ENCODE measurements at regions not wholly inside any gene's neighbourhood (a gene's known extent, or its start where the extent isn't known, plus 50 kb on each side); places are given as distances from the start of the nearest gene placed in this dataset.

DNA sequence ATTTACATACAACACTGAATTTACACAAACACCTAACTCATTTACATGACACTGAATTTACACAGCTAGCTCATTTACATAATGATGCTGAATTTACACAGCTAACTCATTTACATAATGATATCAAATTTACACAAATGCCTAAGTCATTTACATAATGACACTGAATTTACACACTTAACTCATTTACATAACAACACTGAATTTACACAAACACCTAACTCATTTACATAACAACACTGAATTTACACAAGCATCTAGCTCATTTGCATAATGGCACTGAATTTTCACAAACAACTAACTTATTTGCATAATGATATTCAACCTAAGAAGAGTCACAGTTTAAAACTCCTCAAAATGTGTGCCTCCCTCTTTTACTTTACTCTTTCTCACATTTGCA, 511.7 kb downstream of the GALR1 start:
- ATAC-seq (no peak), DNase-seq (no peak)

DNA sequence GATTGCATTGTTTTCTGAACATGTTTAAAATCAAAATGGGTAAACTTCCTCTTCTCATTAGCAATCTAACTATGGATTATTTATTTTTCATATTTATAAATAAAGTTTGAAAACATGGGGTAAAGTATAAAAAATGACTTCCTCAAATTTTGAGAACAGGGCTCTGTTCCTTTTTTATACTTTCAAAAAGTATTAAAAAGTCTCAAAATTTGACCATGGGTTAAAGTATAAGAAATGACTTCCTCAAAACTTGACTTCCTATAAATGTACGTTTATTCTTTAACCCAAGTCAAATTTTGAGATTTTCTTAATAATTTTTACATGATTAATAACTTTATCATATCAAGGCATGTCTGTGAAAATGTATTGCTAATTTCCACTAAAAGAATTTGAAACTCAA, 512.4 kb downstream of the GALR1 start:
- ATAC-seq (no peak), DNase-seq (no peak)

DNA sequence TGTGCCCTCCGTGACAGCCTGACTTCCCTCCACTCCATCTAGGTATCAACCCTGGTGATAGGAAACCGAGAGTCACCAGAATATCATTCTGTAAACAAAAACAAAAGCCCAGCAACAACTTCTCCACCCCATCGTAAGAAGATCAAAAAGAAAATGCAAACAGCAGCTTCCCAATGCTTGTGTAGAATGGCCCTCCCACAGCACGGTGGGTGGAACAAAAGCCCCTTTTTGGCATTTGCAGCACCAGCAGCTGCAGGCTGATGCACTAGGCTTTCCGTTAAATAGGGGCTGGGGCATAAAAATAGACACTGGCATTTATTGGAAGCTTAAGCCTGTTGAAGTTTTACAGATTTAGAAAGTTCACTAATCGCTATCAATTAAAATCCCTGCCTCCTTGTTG, 513.0 kb downstream of the GALR1 start:
- no peak for ATAC-seq
- DNase-seq, result no peak

DNA sequence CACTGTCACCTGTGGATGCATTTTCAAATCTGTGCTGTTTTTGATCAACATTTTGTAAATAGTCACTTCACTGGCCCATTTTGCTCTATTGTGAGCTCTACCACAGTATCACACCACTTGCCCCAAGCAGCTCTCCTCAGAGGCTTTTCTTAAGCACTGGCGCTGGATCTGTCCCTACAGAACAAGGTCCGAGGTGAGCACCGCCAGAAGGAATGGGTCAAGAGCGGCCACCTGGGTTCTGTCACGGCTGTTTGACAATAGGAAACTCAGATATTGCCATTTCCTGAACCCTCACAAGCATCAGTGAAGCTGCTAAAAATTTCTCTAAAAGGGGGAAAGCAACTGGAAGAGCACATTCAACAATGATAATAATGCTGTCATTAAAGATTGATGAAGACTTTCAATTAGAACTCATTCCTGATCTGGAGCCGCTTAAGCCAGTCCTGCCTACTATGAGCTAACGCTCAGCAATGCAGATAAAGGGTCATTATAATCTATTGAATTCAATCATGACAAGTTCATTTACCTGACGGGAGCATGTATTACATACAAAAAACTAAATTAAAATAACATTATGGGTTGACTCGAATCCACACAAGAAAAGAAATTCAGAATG, 514.0 kb downstream of the GALR1 start:
- ATAC-seq, result no peak
- no peak for DNase-seq

DNA sequence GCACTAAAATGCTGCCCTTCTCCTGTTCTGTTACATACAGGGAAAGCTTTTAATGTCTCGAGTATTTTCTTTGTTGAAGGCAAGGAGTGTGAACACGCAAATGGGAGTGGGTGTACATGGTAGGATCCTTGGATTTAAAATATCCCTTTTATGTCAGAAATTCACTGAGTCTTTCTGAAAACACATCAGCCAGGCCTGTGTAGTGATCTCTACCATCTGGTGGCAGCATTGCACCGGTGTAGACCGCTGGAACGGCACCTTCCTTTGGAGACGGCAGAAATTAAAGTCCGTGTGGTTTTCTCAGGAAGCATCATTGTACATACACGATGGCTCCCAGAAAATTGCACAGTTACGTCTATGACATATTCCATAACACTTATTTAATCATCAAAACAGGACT, 515.8 kb downstream of the GALR1 start:
- DNase-seq, result peak; percentile 11
- no peak for ATAC-seq

DNA sequence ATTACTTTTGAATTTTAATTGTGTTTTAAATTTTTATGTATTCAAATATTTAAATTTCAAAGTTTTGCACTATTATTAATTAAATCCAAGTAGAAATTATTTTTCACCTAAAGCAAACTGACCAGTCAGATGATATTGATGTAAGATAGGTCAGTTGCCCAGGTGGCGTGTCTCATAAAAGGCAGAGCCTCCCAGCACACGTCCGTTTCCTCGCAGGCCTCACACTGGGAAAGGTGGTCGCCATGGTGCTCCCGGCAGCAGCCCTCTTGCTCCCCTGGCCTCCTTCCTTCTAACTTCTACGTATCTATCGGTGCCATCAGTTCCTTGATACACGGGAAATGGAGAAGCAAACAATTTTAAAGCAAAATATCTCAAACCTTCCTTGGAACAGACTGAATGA, 516.8 kb downstream of the GALR1 start:
- ATAC-seq, result no peak
- no peak for DNase-seq

DNA sequence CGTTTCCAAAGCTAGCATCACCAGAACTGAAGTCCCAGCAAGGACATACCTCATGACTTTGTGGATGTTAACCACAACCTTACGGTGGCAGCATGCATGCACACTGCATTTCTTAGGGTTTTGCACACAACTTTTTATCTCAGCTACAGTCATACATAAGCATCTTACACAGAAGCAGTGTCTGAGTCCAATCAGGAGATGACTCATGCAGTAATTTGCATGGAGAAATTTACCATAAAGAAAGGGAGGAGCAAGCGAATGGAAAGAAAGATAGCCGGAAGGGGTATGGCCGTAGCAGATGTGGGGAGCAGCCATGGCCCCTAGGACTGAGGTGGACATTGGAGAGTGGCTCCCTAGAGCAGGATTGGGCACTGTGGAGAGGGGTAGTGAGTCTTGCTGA, 522.5 kb downstream of the GALR1 start:
- no peak for DNase-seq
- no peak for ATAC-seq

DNA sequence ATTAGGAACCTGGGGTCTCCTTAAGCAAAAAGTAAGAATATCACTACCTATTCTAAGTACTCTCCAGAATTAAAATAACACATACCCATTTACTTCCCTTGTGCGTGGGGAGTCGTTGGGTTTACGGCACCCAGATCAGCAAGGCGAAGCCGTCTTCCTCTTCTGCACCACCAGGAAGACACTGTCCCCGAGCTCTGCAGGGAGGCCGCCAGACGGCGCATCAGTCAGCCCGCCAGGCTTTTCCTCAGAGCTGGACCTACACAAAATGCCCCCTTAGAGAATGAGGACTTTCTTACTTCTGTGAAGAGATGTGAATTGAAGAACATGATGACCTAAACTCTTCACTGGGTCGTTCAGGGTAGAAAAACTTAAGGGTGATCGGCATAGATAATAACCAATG, 526.5 kb downstream of the GALR1 start:
- no peak for DNase-seq
- ATAC-seq, result no peak

DNA sequence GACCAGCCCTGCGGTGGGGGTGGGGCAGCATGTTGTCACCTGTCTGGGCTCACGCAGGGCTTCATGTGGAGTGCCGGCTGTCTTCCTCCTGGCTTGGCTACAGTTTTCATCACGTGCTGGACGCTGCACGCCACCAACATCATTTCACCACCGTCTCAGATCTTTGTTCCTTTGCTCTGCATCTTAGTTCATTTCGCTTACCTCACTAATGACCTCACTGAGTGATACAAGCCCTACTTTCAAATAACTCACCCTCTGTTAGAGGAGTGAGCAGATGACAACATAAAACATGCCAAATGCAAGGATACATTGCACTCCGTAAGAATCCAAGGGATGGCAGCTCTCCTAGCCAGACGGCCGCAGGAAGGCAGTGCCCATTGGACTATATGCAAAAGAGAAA, 527.5 kb downstream of the GALR1 start:
- no peak for DNase-seq
- ATAC-seq, result no peak

DNA sequence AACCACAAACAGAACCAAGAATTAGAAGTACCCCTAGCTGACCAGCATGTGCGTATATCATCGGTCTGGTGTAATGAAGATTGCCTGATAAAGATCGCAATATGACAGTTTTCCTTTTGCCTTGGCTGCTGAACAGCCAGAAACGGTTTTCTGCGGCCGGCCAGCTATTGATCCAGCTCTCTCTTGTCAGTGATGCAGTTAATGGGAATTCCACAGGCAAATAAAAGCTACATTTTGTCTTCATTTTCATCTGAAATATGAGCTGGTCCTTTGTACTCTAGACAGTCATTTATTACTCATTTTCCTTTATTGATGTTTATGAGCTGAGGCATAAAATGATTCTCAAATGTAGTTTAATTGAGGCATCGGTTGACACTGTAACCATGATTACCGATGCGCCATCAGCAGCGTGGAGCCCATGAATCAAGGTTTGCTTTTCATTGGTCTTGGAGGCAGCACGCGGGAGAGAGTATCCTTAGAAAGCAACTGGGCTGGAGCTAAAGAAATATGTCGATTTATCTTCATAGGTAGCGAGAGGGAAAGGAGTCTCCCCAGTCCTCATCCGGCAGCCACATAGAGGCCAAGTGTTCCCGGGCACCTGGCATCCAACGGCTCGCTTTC, 535.2 kb downstream of the GALR1 start:
- ATAC-seq, result no peak
- no peak for DNase-seq

DNA sequence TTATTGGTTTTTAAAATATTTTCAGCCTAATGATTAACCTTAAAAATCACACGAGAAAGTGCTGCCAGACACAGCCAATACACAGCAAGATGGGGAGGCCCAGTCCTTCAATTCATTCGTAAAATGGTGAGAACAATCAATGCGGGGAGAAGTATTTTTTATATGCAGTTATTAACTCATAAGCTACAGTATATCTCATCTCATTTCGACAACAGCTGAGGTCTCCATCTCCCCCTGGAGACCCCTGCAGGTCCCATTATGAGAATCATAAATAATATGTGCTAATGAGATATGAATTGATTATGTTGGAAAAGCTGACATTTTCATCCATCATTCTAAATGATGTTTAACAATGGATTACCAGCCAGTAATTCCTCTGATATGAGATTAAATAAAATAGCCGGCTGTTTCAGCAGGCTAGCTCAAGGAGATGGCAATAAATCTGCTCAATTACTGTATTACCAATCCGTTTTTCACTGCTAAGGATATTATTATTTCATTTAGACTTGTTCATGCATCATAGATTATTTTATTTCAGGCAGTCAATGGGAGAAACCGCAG, 535.8 kb downstream of the GALR1 start:
- no peak for ATAC-seq
- DNase-seq, result no peak

DNA sequence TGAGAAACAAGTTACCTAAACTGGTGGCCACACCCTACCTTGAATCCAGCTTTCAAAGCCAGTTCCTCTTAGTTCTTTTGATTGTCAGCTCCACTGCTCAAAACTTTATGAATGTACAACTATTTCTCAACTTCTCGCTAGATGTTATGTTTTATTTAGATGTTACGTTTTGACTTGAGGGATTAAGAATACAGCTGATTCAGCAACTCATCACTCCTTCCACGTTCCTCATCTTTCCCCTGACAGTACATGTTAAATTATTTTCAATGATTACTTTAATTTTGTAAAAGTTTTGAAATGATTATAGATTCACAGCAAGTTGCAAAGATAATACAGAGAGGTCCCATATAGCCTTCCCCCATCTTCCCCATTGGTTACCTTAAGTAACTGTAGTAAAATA, 553.4 kb downstream of the GALR1 start:
- DNase-seq, result no peak
- no peak for ATAC-seq

DNA sequence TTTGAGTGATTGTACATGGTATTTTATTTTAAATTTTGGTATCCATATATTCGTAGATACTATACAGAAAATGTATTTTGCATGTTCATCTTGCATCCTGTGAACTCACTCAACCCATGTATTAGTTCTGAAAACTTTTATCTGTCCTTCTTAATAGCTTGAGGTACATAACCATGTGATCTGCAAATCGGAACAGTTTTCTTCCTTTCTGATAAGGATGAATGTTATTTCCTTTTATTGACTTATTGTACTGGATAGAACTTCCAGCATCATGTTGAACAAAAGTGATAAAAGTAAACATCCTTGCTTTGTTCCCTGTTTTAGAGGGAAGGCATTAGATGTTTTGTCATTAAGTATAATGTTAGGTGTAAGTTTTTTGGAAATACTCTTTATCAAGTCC, 554.7 kb downstream of the GALR1 start:
- ATAC-seq (no peak), DNase-seq (no peak)

DNA sequence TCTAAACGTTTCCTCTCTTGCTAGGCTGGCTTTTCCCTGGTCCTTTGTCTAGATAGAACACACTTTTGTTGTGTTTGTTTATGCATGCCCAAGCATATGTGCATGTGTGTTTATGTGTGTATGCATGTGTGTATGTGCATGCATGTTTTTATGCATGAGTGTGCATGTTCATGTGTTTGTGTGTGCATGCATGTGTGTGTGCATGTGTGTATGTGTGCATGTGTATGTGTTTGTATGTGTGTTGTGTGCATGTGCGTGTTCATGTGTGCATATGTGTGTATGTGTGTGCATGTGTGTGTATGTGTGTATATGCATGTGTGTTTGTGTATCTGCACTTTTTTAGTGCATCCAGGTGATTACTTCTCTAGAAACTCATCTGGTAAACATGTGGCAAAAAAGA, 558.0 kb downstream of the GALR1 start:
- ATAC-seq (no peak), DNase-seq (no peak)

DNA sequence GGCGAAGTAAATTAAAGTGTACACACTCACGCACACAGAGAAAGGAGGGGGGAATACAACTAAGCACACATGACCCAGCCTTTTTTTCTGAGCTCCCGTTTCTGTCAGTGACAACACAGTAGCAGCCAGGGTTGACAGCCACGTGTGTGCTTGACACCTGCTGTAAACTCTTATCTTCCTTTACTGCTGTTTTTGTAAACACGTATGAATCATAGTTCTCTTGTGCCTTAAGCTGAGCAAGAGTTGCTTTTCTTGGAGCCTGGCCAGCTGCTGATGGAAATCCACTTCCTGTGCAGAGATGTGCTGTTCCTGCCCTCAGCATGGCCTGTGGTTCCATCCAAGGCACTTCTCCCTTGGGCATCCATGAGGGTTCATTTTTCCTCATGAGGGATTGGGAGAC, 561.9 kb downstream of the GALR1 start:
- DNase-seq (no peak), ATAC-seq (no peak)

DNA sequence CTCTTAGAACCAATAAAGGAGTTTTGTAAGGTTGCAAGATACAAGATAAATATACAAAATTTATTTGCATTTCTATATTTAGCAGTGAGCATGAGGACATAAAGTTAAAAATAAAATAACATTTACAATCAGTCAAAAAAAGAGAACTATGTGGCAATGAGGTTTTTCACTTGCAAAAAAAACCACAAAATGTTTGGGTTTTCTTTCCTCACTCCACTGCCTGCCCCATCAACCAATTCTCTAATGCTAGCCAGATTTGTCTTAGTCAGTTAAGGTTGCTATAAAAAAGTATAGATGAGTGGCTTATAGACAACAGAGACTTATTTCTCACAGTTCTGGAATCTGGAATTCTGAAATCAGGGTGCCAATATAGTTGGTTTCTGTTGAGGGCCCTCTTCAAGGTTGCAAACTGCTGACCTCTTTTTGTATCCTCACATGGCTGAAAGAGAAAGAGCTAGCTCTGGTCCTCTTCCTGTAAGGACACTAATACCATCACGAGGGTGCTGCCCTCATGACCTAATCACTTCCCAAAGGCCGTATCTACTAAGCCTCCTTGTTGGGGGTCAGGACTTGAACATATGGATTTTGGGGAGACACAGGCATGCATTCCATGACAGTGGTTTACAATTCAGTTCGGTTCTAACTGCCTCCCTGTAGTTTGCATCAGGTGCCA, 566.2 kb downstream of the GALR1 start:
- DNase-seq (no peak), ATAC-seq (no peak)

DNA sequence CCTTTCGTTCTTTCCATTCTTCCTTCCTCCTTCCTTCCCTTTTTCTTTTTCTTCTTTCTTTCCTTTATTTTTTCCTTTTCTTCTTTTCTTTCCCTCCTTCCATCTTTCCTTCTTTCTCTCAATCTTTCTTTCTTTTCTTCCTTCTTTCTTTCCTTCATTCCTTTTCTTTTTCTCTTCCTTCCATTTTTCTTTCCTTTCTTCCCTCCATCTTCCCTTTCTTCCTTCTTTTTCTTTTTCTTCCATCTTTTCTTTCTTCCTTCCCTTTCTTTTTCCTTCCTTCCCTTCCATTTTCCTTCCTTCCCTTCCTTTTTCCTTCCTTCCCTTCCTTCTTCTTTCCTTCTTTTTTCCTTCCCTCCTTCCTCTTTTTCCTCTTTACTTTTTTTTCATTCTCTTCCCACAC, 568.7 kb downstream of the GALR1 start:
- ATAC-seq (no peak), DNase-seq (no peak)

DNA sequence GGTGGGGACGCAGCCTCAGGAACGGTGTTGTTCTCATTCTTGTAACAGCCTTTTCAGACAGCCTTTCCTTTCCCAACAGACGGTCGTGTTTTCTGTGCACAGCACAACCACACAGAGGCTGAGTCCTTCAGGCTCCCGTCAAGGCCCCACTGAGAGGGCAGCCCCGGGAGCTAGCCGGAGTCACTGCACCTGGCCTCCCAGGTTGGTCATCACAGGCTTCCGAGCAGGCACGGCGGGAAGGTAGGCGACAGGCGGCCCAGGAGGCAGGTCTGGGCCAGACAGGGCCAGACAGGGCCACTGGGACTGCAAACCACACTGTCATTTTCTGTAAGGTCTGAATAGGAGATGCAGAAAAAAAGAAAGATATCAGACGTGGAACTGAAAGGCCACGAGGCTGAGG, 570.8 kb downstream of the GALR1 start:
- no peak for DNase-seq
- ATAC-seq, result no peak

DNA sequence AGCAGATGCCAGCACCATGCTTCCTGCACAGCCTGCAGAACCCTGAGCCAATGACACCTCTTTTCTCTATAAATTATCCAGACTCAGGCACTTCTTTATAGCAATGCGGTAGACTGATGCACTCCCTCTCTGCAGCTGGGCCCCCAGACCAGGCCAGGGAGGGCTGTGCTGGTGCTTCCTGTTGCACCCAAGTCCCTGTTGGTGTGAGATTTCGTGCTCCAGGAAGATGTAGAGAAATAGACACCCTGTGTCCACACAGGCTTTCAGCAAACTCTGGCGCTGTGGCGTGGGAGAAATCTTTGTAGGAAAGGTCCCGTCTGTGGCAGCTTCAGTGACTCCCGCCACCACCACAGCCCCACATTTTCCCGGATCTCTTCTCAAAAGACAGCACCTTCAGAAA, 572.2 kb downstream of the GALR1 start:
- DNase-seq, result no peak
- no peak for ATAC-seq

DNA sequence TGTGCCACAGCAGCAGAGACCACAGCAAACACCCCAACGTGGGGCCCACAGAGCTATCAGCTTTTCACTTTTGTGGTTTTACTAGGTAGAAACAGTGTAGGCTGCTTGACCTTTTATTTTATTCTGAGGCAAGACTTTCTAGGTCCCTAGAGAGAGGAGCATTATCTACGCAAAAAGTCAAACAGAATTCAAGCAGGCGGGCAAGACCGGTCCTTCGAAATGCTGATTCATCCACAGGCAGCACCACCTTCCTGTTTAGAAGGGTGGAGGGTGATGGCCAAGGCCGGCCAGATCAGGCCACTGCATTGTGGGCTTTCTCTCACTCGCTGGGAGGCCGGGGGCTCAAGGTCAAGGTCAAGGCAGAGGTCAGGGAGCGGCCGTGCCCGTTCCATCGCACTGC, 573.0 kb downstream of the GALR1 start:
- DNase-seq (no peak), ATAC-seq (no peak)

DNA sequence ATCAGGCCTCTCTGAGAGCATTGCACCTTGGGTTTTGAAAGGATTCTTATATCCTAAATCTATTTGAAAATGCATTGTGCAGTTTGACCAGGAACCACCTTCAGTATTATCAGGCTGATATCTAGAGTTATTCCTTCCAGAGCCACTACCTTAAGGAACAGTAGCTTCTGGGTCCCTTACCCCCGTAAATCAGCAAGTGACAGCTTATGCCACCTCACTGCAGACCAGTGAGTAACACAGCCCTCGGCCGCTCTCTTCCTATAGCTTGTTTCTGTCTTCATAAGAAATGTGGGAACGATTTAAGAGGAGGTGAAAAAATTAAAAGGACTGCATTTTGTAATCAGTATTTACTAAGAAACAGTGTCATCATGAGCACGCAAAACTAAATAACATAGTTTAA, 584.2 kb downstream of the GALR1 start:
- ATAC-seq, result no peak
- no peak for DNase-seq

DNA sequence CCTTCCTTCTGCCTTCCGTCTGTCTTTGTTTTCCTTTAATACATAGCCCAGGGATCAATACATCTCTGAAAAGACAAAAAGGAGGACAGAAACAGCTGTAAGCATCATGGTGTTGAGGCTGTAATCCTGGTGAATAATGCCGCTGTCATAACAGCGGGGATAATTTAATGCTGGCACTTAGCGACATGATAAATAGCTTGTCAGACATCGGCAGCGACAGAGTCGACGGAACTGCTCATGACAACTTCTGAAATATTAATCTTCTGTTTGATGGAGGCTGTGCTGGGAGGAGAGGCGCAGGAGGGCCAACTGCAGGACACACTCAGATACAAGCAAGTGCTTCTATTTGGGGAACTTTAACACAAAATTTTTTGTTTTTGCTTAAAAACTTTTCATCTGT, 602.2 kb downstream of the GALR1 start:
- ATAC-seq (no peak), DNase-seq (no peak)

DNA sequence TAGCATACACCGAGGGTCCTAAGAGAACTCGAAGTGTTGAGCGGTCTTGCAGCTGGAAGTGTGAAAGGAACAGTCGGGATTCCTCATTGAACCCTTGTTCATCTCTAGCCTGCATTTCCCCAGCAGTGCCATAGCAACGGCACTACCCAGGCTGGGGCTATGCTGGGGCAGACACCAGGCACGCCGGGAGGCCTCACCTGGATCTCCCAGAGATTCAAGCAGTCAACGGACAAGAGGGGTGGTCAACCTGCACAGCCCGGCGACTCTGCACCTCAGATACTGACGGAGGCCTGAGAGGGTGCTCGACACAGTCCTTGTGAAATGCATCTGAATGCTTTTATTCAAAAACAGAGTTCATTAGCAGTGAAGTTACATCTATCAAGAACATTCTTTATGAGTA, 604.2 kb downstream of the GALR1 start:
- ATAC-seq (no peak), DNase-seq (no peak)
